ENCODE measurements at regions not wholly inside any gene's neighbourhood (a gene's known extent, or its start where the extent isn't known, plus 50 kb on each side); places are given as distances from the start of the nearest gene placed in this dataset.
"Not testable (repeated sequence)": the region's sequence is repeated elsewhere in the genome, so short reads cannot be mapped to it uniquely, and the experiment has no call there.

- ATAC-seq (no peak), DNase-seq (no peak)
- intact Hi-C loops (cut with DNase I) = no loop called here
Observed at GRCh38 chr5:81837667-81838306, 86.9 kb upstream of the SSBP2 start.

- intact Hi-C loops (cut with DNase I) = no loop called here
- no peak for ATAC-seq
- DNase-seq = no peak
Observed at GRCh38 chr5:81835814-81836367, 85.0 kb upstream of the SSBP2 start.

GRCh38 chr5:81834021-81834660 lies 83.2 kb upstream of the SSBP2 start:
- ATAC-seq = no peak
- intact Hi-C loops (cut with DNase I) = no loop called here

GRCh38 chr5:81830596-81830995 lies 79.7 kb upstream of the SSBP2 start:
- intact Hi-C loops (cut with DNase I) = no loop called here
- peak in 1 of 2 donors; percentile 24 for ATAC-seq

More at GRCh38 chr5:81834021-81834660, 83.2 kb upstream of the SSBP2 start:
- no peak for DNase-seq

GRCh38 chr5:81829242-81829641 lies 78.3 kb upstream of the SSBP2 start:
- ATAC-seq (no peak), DNase-seq (no peak)
- intact Hi-C loops (cut with DNase I) = no loop called here

More at GRCh38 chr5:81830596-81830995, 79.7 kb upstream of the SSBP2 start:
- DNase-seq = no peak

GRCh38 chr5:81827500-81827899 lies 76.6 kb upstream of the SSBP2 start:
- no peak for DNase-seq
- intact Hi-C loops (cut with DNase I) = no loop called here

GRCh38 chr5:81826128-81826527 lies 75.2 kb upstream of the SSBP2 start:
- no peak for ATAC-seq
- intact Hi-C loops (cut with DNase I) = no loop called here
- DNase-seq = no peak

More at GRCh38 chr5:81827500-81827899, 76.6 kb upstream of the SSBP2 start:
- no peak for ATAC-seq

GRCh38 chr5:81825237-81825636 lies 74.3 kb upstream of the SSBP2 start:
- ATAC-seq (peak; percentile 88), DNase-seq (peak; percentile 71)
- intact Hi-C loops (cut with DNase I) = no loop called here

- ATAC-seq; DNase-seq; intact Hi-C loops (cut with DNase I): not testable (repeated sequence)
Observed at GRCh38 chr5:81823736-81824135, 72.8 kb upstream of the SSBP2 start.

- ATAC-seq (no peak), DNase-seq (no peak)
- intact Hi-C loops (cut with DNase I) = no loop called here
Observed at GRCh38 chr5:81820863-81821262, 70.0 kb upstream of the SSBP2 start.

GRCh38 chr5:81820318-81820636 lies 69.4 kb upstream of the SSBP2 start:
- intact Hi-C loops (cut with DNase I) = no loop called here
- ATAC-seq = no peak
- DNase-seq = no peak

- intact Hi-C loops (cut with DNase I) = no loop called here
- no peak for ATAC-seq
- DNase-seq = no peak
Observed at GRCh38 chr5:81819556-81820317, 68.8 kb upstream of the SSBP2 start.

- intact Hi-C loops (cut with DNase I) = no loop called here
- ATAC-seq = no peak
- no peak for DNase-seq
Observed at GRCh38 chr5:81817980-81818379, 67.1 kb upstream of the SSBP2 start.

GRCh38 chr5:81817086-81817485 lies 66.2 kb upstream of the SSBP2 start:
- no peak for ATAC-seq
- intact Hi-C loops (cut with DNase I) = no loop called here
- DNase-seq = no peak

GRCh38 chr5:81815321-81815720 lies 64.4 kb upstream of the SSBP2 start:
- intact Hi-C loops (cut with DNase I) = no loop called here
- ATAC-seq (no peak), DNase-seq (no peak)

GRCh38 chr5:81808106-81808505 lies 57.2 kb upstream of the SSBP2 start:
- ATAC-seq = no peak
- no peak for DNase-seq
- intact Hi-C loops (cut with DNase I) = no loop called here

GRCh38 chr5:81805086-81805485 lies 54.2 kb upstream of the SSBP2 start:
- DNase-seq (no peak), ATAC-seq (no peak)
- intact Hi-C loops (cut with DNase I) = no loop called here

- intact Hi-C loops (cut with DNase I) = no loop called here
- ATAC-seq = no peak
Observed at GRCh38 chr5:81803812-81804211, 52.9 kb upstream of the SSBP2 start.

GRCh38 chr5:81802625-81803024 lies 51.7 kb upstream of the SSBP2 start:
- ATAC-seq (no peak), DNase-seq (no peak)
- intact Hi-C loops (cut with DNase I) = no loop called here

More at GRCh38 chr5:81803812-81804211, 52.9 kb upstream of the SSBP2 start:
- DNase-seq = no peak

- intact Hi-C loops (cut with DNase I) = no loop called here
- DNase-seq (no peak), ATAC-seq (no peak)
Observed at GRCh38 chr5:81802020-81802419, 51.1 kb upstream of the SSBP2 start.
